ENCODE measurements at regions not wholly inside any gene's neighbourhood (a gene's known extent, or its start where the extent isn't known, plus 50 kb on each side); places are given as distances from the start of the nearest gene placed in this dataset.

GRCh38 chr5:68802430-68802829, 291.4 kb upstream of the SLC30A5 start:
- Histone ChIP-seq H3K4me1 (ENCODE audit: low read depth) (no peaks in the 10 kb centered on the region), H3K9me3 (ENCODE audit: low read depth) (no peaks in the 10 kb centered on the region), H3K27ac (no peak overlapping the region), H3K27me3 (no peaks in the 10 kb centered on the region), H3K36me3 (no peaks in the 10 kb centered on the region), H3K4me3 (no peak overlapping the region)
- TF ChIP-seq CTCF (IDR thresholded peaks at IDR 0.05; ENCODE audit: low read depth, low read length) = no peak
- DNase-seq (ENCODE audit: low read depth in 1 of 2, low spot score in 1 of 2) = no peak

GRCh38 chr5:68803881-68804319, 289.9 kb upstream of the SLC30A5 start:
- H3K4me3 ChIP-seq = no peak overlapping the region
- H3K9me3 ChIP-seq (ENCODE audit: low read depth) = no peaks in the 10 kb centered on the region
- no peak for TF ChIP-seq CTCF (IDR thresholded peaks at IDR 0.05; ENCODE audit: low read depth, low read length)
- no peaks in the 10 kb centered on the region for H3K4me1 ChIP-seq (ENCODE audit: low read depth)
- no peak for DNase-seq (ENCODE audit: low read depth in 1 of 2, low spot score in 1 of 2)
- H3K27ac ChIP-seq = no peak overlapping the region
- H3K36me3 ChIP-seq = no peaks in the 10 kb centered on the region
- H3K27me3 ChIP-seq = no peaks in the 10 kb centered on the region

GRCh38 chr5:68804343-68804742, 289.5 kb upstream of the SLC30A5 start:
- no peaks in the 10 kb centered on the region for H3K36me3 ChIP-seq
- H3K4me3 ChIP-seq = no peak overlapping the region
- H3K27ac ChIP-seq = no peak overlapping the region
- H3K9me3 ChIP-seq (ENCODE audit: low read depth) = no peaks in the 10 kb centered on the region
- no peak for TF ChIP-seq CTCF (IDR thresholded peaks at IDR 0.05; ENCODE audit: low read depth, low read length)
- no peak for DNase-seq (ENCODE audit: low read depth in 1 of 2, low spot score in 1 of 2)
- no peaks in the 10 kb centered on the region for H3K4me1 ChIP-seq (ENCODE audit: low read depth)
- H3K27me3 ChIP-seq = no peaks in the 10 kb centered on the region

- Histone ChIP-seq H3K27me3 (no peaks in the 10 kb centered on the region), H3K36me3 (no peaks in the 10 kb centered on the region), H3K27ac (no peak overlapping the region), H3K4me3 (no peak overlapping the region), H3K4me1 (ENCODE audit: low read depth) (no peaks in the 10 kb centered on the region), H3K9me3 (ENCODE audit: low read depth) (no peaks in the 10 kb centered on the region)
- no peak for TF ChIP-seq CTCF (IDR thresholded peaks at IDR 0.05; ENCODE audit: low read depth, low read length)
- no peak for DNase-seq (ENCODE audit: low read depth in 1 of 2, low spot score in 1 of 2)
These were observed 288.4 kb upstream of the SLC30A5 start for GRCh38 chr5:68805444-68805843.

- Histone ChIP-seq H3K4me1 (ENCODE audit: low read depth) (no peaks in the 10 kb centered on the region), H3K36me3 (no peaks in the 10 kb centered on the region), H3K4me3 (no peak overlapping the region), H3K27me3 (no peaks in the 10 kb centered on the region), H3K9me3 (ENCODE audit: low read depth) (no peaks in the 10 kb centered on the region), H3K27ac (no peak overlapping the region)
- DNase-seq (ENCODE audit: low read depth in 1 of 2, low spot score in 1 of 2) = no peak
- TF ChIP-seq CTCF (IDR thresholded peaks at IDR 0.05; ENCODE audit: low read depth, low read length) = no peak
These were observed 276.2 kb upstream of the SLC30A5 start for GRCh38 chr5:68817632-68818031.

Measured in cardiac muscle cell (in vitro differentiated cells and primary cell).